GM12892 (cell line): ENCODE measurements at regions not wholly inside any gene's neighbourhood (a gene's known extent, or its start where the extent isn't known, plus 50 kb on each side); places are given as distances from the start of the nearest gene placed in this dataset.

Source experiments
- POLR2A ChIP-seq: IDR thresholded peaks from 2 replicates; pipeline ENCODE4 v1.6.1; 2011; ENCODE audit warnings: low read depth, low read length, control low read depth
- POLR2AphosphoS5 ChIP-seq: IDR thresholded peaks from 2 replicates; pipeline ENCODE4 v1.6.1; 2011; ENCODE audit warnings: low read depth, low read length, control low read depth

- TF ChIP-seq POLR2A (no peak), POLR2AphosphoS5 (no peak)
These were observed 105.7 kb upstream of the TMEM161B start for GRCh38 chr5:88374391-88374790.
